CD4-positive, alpha-beta T cell treated with Interleukin-17A for 1 hour (primary cell): ENCODE measurements at regions not wholly inside any gene's neighbourhood (a gene's known extent, or its start where the extent isn't known, plus 50 kb on each side); places are given as distances from the start of the nearest gene placed in this dataset.
"Not testable (repeated sequence)": the region's sequence is repeated elsewhere in the genome, so short reads cannot be mapped to it uniquely, and the experiment has no call there.

Source experiments
- DNase-seq: peaks from one replicate; pipeline ENCODE4 v3.0.0-alpha.2; 2020

- no peak for DNase-seq
Measured at GRCh38 chr4:177809791-177810190, 367.6 kb upstream of the AGA start.

DNA sequence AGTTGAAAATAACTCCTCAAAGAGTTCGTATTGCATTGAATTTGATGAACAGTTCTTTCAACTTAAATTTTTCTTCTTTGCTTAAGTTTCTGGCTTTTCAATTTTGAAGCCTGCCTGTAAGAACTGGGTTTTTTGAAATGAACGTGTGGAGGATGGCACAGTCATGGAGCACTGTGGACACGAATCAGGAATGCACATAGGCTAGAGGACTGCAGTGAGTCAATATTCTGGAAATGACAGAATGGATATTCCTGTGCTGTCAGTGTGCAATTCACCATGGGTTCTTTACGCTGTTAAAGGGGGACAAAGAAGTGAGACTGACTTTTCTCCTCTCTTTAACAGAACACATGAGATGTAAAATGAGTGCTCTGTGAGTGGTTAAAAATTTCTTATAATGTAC, 368.0 kb upstream of the AGA start:
- no peak for DNase-seq

DNA sequence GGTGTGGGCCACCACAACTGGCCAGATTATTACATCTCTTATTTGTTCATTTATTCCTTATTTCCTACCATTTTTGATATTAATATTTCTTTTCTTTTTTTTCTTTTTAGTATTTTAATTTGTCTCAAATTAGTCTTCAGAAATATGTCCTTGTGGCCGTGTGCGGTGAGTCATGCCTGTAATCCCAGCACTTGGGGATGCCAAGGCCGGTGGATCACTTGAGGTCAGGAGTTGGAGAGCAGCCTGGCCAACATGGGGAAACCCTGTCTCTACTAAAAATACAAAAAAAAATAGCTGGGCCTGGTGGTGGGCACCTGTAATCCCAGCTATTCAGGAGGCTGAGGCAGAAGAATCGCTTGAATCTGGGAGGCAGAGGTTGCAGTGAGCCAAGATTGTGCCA, 376.2 kb upstream of the AGA start:
- not testable (repeated sequence) for DNase-seq

DNA sequence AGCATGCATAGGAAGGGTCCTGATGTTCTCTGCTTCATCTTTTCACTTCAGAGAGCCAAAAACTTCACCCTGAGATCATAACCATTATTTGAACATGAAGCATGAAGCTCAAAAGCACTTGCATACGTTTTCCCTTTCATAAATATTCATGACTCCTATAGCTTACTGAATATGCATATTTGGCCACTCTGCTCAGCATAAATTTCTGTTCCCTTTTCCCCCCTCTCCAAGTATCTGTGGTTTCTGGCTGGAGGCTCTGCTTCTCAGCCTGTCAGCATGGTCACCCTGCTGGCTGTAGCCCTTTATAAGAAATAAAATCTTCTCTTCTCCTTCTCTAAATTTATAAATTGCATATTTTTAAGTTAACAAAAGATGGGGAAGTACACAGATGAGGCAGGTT, 384.7 kb upstream of the AGA start:
- no peak for DNase-seq

DNA sequence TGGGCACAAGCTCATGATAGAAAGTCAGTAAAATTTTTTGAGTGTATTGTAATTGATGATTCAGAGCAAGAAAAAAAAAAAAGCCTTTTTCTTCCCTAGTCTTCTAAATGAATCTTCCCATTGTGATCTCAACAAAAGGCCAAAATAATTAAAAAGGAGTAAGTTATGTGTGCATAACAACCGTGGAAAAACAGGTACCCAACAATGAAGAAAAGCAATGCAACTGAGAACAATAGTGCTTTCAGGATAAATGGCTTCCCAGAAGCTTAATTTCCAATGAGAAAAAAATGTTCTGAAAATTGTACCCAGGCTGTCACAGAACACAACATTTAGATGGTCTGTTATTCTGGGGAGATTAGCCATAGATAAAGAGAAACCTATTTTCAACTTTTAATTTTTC, 399.0 kb upstream of the AGA start:
- DNase-seq = no peak

- DNase-seq = no peak
Measured at GRCh38 chr4:177853229-177853628, 411.0 kb upstream of the AGA start.

DNA sequence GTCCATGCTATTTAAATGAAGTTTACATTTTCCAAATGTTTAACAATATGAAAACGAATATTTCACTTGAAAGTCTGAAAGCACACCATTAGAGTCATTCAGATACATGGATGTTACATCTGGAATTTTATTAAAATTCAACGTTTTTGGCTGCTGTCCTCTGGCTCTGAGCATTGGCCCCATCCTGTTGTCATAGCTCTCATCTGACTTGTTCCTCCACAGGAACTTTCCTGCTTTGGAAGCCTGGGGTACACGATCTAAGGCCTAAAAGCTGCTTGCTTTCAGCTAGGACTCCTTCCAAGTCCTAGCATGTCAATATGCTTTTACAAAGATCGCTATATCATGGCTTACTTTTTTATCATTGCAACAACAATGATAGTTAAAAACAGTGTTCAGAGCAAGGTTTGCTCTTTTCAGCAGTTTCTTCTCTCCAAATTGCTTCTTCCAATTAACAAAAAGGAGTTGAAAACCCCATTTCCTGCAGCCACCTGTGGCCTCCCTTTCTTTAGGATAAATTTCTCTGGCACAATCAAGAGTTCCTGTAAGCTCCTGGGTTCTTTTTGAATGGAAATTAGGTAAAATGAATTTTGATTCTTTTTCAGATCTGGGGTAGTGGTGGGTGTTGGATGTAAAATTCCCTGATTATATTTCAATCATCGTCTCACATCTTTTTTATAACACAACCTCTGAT, 413.4 kb upstream of the AGA start:
- DNase-seq = no peak

DNA sequence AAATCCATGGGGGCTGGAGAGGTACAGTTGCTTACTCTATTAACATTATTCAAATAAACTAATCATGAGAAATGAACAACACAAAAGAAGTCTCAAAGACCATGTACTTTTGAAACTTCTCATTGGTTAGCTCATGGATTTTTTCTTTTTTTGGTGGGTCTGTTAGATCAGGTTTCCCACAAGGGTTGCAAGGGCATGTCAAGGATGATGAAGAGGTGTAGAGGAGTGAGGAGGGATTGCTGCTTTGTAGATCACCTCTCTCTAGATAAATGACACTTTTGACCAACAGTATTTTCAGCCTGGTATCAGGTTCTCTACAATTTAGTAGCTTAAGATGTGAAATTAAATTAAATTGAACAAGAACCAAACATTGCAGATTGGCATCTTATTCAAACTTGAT, 417.9 kb upstream of the AGA start:
- no peak for DNase-seq

DNA sequence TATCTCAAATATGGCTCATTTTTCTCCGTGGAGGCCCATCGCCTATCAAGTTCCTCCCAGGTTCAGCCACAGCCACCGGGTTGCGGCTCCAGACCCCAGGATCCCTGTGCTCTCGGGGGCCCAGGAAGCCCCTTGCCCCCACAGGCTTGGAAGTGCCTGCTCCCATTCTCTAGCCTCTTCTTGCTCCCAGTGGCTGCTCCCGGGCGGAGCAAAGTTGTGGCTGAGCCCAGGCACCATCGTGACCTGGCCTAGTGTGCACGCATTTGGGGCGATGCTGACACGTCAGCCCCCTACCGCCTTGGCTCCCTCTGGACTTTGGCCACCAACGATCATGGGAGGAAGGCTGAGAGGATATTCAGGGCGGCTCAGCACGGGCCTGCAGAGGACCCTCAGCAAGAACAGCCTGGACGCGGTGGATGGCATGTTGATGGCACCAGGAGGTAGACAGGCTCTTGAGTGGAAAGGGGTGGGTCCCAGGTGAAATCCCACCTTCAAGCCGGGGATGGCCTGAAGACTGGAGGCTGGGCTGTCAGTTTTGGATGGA, 419.4 kb upstream of the AGA start:
- no peak for DNase-seq

DNA sequence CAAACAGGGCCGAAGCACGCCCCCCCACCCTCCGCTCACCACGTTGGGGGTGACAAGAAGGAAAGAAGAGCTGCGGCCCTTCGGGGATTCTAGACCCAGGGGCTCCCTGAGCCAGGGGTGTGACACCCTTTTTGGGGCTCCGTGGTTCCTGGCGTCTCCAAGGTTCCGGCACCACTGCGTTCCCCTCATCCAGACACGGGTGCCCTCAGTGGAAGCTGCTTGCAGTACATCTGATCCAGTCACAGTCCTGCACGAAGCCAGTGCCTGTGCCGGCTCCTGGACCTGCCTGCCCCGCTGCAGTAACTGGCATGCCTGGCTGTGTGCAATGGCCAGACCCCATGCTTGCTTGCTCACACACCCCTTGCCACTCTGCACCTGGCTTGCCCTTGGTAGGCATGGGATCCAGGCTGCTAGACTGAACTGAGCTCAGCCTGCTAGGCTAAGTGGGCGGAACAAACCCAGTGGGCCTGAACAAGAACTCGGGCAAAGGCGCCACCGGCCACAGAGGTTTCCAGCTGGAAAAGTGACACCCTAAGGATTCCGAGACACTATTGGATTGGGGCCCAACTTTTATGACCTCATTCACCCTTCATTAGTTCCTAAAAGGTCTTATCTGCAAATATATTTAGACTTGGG, 420.4 kb upstream of the AGA start:
- no peak for DNase-seq

GRCh38 chr4:177879851-177880250, 437.6 kb upstream of the AGA start:
- no peak for DNase-seq

- DNase-seq = no peak
Measured at GRCh38 chr4:177895136-177895535, 452.9 kb upstream of the AGA start.

DNA sequence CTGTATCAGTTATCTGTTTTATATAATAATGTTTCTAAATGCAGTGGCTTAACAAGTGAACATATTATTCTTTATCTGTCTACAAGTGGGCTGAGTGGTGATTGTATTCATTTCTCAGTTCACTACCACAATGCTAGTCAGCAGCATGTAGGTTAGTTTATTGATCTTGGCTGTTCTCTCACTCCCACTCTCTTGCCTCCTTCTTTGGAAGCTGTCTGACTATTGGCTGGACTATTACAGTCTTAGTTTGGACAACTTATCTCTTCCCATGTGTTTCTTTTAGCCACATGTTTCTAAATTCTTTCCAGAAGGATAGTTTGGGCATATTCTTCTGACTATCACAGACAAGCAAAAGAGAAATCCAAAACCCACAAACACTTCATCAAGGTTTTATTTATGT, 459.5 kb upstream of the AGA start:
- no peak for DNase-seq

- no peak for DNase-seq
Measured at GRCh38 chr4:177902386-177902785, 460.1 kb upstream of the AGA start.

GRCh38 chr4:177907736-177908424, 465.6 kb upstream of the AGA start:
- no peak for DNase-seq

GRCh38 chr4:177921715-177922114, 479.5 kb upstream of the AGA start:
- DNase-seq = no peak

DNA sequence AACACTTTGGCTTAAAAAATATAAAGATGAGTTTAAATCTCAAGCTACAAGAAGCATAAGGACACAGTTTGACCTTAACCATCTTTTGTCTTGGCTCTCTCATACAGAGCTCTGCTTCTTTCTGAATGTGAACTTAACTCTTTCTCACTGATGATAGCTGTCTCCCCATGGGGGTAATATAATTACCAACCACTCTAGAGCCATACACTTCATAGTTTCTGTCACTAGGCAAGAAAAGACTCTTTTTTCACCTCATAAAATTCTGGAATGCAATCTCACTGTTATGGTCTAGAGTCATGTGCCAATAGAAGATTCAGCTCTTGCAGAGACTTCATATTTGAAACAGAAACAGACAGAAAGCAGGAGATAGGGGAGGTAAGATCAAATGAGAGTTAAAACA, 481.7 kb upstream of the AGA start:
- no peak for DNase-seq

GRCh38 chr4:177937041-177937440, 494.8 kb upstream of the AGA start:
- no peak for DNase-seq

DNA sequence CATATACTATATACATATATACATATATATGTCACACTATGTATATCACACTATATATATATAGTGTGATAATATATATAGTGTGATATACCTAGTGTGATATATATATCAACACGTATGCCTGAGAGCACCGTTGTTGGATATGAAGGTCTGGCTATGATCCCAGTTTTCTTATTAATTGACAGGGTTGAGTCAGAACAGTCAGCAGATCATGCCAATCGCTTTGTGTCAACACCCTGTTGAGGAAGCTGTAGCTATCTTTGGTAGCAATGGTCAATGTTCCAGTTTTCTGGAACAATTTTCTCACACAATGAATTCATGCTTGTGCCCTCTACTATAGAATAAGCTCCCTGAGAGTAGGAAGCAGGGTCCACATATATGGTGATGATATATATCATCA, 496.0 kb upstream of the AGA start:
- DNase-seq = no peak

DNA sequence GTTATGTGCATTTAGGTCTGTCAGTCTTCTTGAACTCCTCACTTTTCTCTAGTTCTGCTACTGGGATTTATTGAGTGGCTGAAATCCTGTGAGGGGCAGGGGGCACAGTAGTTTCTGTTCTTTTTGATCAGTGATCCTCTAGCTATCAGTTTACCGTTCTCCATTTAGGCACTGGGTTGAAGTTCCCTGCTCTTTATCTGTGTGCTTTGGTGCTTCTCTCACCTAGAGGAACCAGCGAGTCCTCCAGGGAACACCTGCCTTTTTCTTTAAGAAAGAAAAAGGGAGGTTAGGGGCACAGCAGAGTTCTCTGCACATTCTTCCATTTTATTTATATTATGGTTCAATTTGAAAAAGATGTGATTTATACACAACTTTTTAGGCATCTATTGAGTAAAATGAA, 503.0 kb upstream of the AGA start:
- DNase-seq = no peak

GRCh38 chr4:177947607-177948006, 505.4 kb upstream of the AGA start:
- DNase-seq = no peak

GRCh38 chr4:177948853-177949252, 506.6 kb upstream of the AGA start:
- no peak for DNase-seq

DNA sequence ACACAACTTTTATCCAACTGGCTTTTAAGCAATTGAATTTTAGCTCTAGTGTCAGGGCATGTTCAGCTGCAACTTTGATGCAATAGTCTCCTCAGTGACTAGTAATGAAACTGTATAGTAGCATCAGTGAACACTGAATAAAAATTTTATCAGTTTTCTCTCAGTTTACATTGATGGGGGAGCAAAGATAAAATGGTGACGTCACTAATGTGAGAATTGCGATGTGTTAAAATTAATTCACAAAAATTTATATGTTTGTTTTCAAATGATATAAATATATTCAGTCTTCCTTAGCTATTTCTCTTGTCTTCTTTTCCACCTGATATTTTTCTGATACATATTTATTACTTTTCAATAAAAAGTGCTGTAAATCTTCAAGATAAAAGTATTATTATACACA, 508.8 kb upstream of the AGA start:
- DNase-seq = no peak

- DNase-seq = no peak
Measured at GRCh38 chr4:177952723-177953122, 510.5 kb upstream of the AGA start.
